MM.1S (cell line): ENCODE measurements at regions not wholly inside any gene's neighbourhood (a gene's known extent, or its start where the extent isn't known, plus 50 kb on each side); places are given as distances from the start of the nearest gene placed in this dataset.

Experiments used
- DNase-seq: peaks from one replicate; pipeline ENCODE4 v3.0.0-alpha.2; 2015
- H2AFZ ChIP-seq: fragments of 300-600 bp; sonication (generic); 2 replicates; pipeline ENCODE4 v1.6.0; 2016; ENCODE audit warnings: antibody characterized with exemption, low read length
- H3F3A ChIP-seq: fragments of 300-600 bp; sonication (generic); 2 replicates; pipeline ENCODE4 v1.6.1; 2016; ENCODE audit warnings: mild to moderate bottlenecking, antibody characterized with exemption, low read length, moderate library complexity, mixed read lengths; ENCODE audit not compliant: insufficient read depth
- H3K27ac ChIP-seq: fragments of 300-600 bp; sonication (generic); 2 replicates; pipeline ENCODE4 v1.5.1; 2016; ENCODE audit warnings: mild to moderate bottlenecking, low read length
- H3K27me3 ChIP-seq: fragments of 300-600 bp; sonication (generic); replicated peaks from 2 replicates; pipeline ENCODE4 v1.6.0; 2016; ENCODE audit warnings: low read length; ENCODE audit not compliant: insufficient read depth
- H3K36me3 ChIP-seq: fragments of 300-600 bp; sonication (generic); replicated peaks from 2 replicates; pipeline ENCODE4 v1.6.1; 2016; ENCODE audit warnings: mild to moderate bottlenecking, low read length, mixed read lengths; ENCODE audit not compliant: insufficient read depth
- H3K4me1 ChIP-seq: fragments of 300-600 bp; sonication (generic); 2 replicates; pipeline ENCODE4 v1.6.1; 2016; ENCODE audit warnings: low read length, mixed read lengths
- H3K4me2 ChIP-seq: fragments of 300-600 bp; sonication (generic); 2 replicates; pipeline ENCODE4 v1.6.0; 2016; ENCODE audit warnings: low read depth, low read length
- H3K4me3 ChIP-seq: fragments of 300-600 bp; sonication (generic); 2 replicates; pipeline ENCODE4 v1.5.1; 2016; ENCODE audit warnings: low read length, mixed read lengths
- H3K79me2 ChIP-seq: fragments of 300-600 bp; sonication (generic); 2 replicates; pipeline ENCODE4 v1.6.1; 2016; ENCODE audit warnings: mixed run types, low read length, mixed read lengths
- H3K9ac ChIP-seq: fragments of 300-600 bp; sonication (generic); 2 replicates; pipeline ENCODE4 v1.6.1; 2016; ENCODE audit warnings: low read length, mixed read lengths
- H3K9me2 ChIP-seq: fragments of 300-600 bp; sonication (generic); replicated peaks from 2 replicates; pipeline ENCODE4 v1.6.1; 2016; ENCODE audit warnings: mild to moderate bottlenecking, low read length, mixed read lengths; ENCODE audit not compliant: insufficient read depth
- H3K9me3 ChIP-seq: fragments of 300-600 bp; sonication (generic); replicated peaks from 2 replicates; pipeline ENCODE4 v1.6.1; 2016; ENCODE audit warnings: mild to moderate bottlenecking, low read length, mixed read lengths; ENCODE audit not compliant: insufficient read depth
- H4K20me1 ChIP-seq: fragments of 300-600 bp; sonication (generic); 2 replicates; pipeline ENCODE4 v1.6.1; 2016; ENCODE audit warnings: mild to moderate bottlenecking, low read length, moderate library complexity, mixed read lengths; ENCODE audit not compliant: insufficient read depth
- EZH2 ChIP-seq: fragments of 300-600 bp; sonication (generic); optimal IDR thresholded peaks from 2 replicates; pipeline ENCODE3; 2017; ENCODE audit warnings: low read depth, mild to moderate bottlenecking, antibody characterized with exemption, low read length, mixed read lengths
- EZH2phosphoT487 ChIP-seq: fragments of 300-600 bp; sonication (generic); IDR thresholded peaks from 2 replicates; pipeline ENCODE4 v1.6.1; 2018; ENCODE audit warnings: antibody characterized with exemption, low read length
- TF ChIP-seq, protein P1 (sequence below): fragments of 300-600 bp; sonication (generic); IDR thresholded peaks from 2 replicates; pipeline ENCODE4 v1.5.1; 2016; ENCODE audit warnings: antibody characterized with exemption, low read length, mixed read lengths

DNA sequence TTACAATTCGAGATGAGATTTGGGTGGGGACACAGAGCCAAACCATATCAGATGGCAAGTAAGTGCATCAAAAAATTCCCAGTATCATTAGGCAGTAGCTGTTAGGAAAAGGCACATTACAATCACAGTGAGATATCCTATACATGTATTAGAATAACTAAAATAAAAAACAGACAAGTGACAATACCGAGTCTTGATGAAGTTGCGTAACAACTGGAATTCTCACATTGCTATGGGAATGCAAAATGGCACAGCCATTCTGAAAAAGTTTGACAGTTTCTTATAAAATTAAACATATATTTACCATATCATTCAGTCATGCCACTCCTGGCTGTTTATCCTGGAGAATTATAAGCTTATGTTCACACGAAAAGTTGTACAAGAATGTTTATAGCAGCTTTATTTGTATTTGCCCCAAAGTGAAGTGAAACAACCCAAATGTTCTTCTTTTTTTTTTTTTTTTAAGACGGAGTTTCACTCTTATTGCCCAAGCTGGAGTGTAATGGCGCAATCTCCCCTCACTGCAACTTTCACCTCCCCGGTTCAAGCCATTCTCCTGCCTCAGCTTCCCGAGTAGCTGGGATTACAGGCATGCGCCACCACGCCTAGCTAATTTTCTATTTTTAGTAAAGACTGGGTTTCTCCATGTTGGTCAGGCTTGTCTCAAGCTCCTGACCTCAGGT lies 93.1 kb upstream of the TLE1 start:
- no peaks in the 10 kb centered on the region for H3K9me2 ChIP-seq
- no peak for DNase-seq
- H3K4me2 ChIP-seq = no peak overlapping the region
- no peaks in the 10 kb centered on the region for H3K9me3 ChIP-seq
- no peak overlapping the region for H3K9ac ChIP-seq
- H3F3A ChIP-seq = no peaks in the 10 kb centered on the region
- no peak overlapping the region for H3K4me3 ChIP-seq
- H4K20me1 ChIP-seq = no peaks in the 10 kb centered on the region
- H3K4me1 ChIP-seq = no peaks in the 10 kb centered on the region
- H2AFZ ChIP-seq = no peak overlapping the region
- H3K27ac ChIP-seq = no peak overlapping the region
- TF ChIP-seq EZH2phosphoT487 = no peak
- TF ChIP-seq, protein P1, sequence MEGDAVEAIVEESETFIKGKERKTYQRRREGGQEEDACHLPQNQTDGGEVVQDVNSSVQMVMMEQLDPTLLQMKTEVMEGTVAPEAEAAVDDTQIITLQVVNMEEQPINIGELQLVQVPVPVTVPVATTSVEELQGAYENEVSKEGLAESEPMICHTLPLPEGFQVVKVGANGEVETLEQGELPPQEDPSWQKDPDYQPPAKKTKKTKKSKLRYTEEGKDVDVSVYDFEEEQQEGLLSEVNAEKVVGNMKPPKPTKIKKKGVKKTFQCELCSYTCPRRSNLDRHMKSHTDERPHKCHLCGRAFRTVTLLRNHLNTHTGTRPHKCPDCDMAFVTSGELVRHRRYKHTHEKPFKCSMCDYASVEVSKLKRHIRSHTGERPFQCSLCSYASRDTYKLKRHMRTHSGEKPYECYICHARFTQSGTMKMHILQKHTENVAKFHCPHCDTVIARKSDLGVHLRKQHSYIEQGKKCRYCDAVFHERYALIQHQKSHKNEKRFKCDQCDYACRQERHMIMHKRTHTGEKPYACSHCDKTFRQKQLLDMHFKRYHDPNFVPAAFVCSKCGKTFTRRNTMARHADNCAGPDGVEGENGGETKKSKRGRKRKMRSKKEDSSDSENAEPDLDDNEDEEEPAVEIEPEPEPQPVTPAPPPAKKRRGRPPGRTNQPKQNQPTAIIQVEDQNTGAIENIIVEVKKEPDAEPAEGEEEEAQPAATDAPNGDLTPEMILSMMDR = no peak
- TF ChIP-seq EZH2 = no peak
- no peaks in the 10 kb centered on the region for H3K27me3 ChIP-seq
- H3K36me3 ChIP-seq = no peaks in the 10 kb centered on the region
- no peaks in the 10 kb centered on the region for H3K79me2 ChIP-seq

DNA sequence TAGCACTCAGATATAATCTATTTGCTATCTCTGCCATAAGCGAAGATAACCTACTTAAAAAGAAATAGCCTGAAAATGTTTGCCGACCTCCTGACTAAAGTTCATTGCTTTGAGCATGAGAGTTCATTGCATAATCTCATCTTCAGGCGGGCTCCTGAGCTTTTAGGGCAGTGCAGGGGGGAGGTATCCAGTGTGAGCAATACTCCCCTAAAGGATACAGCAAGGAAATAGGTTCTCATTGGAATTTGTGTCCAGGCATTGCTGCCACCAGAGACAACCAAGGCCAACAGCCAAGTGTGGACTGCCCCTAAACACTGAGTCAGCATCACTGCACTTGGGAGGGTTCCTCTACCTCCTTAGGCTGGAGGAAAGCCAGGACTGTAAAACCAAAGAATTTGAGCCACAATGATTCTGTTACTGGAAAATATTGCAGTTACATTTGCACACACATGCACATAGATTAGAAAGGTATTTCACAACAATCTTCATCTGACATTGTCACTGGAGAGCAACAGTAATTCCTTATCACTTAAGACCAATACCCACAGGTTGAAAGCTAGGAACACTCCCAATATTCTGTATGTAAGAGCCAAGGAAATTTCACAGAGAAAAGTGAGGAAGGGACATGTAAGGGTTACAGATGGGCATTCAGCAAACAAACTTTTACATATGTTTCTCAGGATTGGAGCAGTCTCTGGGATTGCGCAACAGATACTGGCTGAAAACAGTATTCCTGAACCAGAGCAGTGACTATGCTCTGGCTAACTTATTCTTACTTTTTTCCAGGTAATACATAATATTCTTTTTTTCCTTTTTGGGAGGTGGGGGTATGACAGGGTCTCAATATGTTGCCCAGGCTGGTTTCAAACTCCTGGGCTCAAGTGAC lies 98.6 kb upstream of the TLE1 start:
- H3K9me3 ChIP-seq = no peaks in the 10 kb centered on the region
- H3K36me3 ChIP-seq = no peaks in the 10 kb centered on the region
- no peak overlapping the region for H2AFZ ChIP-seq
- no peaks in the 10 kb centered on the region for H3K4me1 ChIP-seq
- no peaks in the 10 kb centered on the region for H3K27me3 ChIP-seq
- no peak overlapping the region for H3K27ac ChIP-seq
- H3F3A ChIP-seq = no peaks in the 10 kb centered on the region
- H3K9me2 ChIP-seq = no peaks in the 10 kb centered on the region
- TF ChIP-seq EZH2 = no peak
- no peaks in the 10 kb centered on the region for H3K79me2 ChIP-seq
- no peak overlapping the region for H3K9ac ChIP-seq
- H4K20me1 ChIP-seq = no peaks in the 10 kb centered on the region
- no peak overlapping the region for H3K4me2 ChIP-seq
- DNase-seq = no peak
- no peak overlapping the region for H3K4me3 ChIP-seq

DNA sequence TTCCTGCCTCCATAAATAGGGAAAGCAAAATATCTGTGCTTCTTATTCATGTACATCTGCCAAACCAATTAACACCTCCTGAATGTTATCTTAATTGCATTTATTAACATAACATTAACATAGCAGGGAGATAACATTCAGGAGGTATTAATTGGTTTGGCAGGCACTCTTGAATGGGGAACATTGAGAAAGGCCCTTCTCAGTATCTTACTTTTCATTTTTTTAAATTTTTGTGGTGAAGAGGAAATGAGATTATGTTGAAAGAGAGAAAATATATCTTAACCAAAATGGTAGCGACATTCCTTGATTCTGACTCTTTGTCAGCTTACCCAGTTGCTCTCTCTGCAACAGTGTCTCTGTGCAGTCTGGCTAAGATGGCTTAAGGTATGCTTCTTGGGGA lies 100.4 kb upstream of the TLE1 start:
- Histone ChIP-seq H3F3A (no peaks in the 10 kb centered on the region), H4K20me1 (no peaks in the 10 kb centered on the region), H3K9ac (no peak overlapping the region), H3K4me2 (no peak overlapping the region), H3K27me3 (no peaks in the 10 kb centered on the region), H3K36me3 (no peaks in the 10 kb centered on the region), H3K4me1 (no peaks in the 10 kb centered on the region), H3K79me2 (no peaks in the 10 kb centered on the region), H2AFZ (no peak overlapping the region), H3K4me3 (no peak overlapping the region), H3K9me2 (no peaks in the 10 kb centered on the region), H3K27ac (no peak overlapping the region), H3K9me3 (no peaks in the 10 kb centered on the region)
- no peak for DNase-seq
- TF ChIP-seq, protein P1 = no peak
- TF ChIP-seq EZH2phosphoT487 (no peak), EZH2 (no peak)
